ENCODE measurements at regions not wholly inside any gene's neighbourhood (a gene's known extent, or its start where the extent isn't known, plus 50 kb on each side); places are given as distances from the start of the nearest gene placed in this dataset.

DNA sequence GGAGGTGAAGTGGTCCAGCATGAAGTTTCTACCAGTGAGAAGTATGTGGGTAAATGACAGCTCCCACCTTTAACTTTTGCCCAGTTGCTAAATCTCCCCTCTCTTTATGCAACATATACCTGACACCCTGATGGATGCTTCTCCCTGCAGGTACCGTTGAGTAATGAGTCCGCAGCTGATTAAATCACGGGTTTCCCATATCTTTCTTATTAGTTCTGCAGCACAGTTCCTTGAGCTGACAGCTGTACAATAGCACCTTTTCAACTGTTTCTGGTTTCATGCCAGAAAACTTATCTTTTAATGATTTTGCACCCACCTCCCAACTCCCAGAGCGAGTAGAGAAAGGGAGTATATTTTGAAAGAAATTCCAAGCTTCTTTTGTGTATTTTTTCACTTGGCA, 161.0 kb upstream of the TUT7 start (continued):
- TF ChIP-seq, protein P1, sequence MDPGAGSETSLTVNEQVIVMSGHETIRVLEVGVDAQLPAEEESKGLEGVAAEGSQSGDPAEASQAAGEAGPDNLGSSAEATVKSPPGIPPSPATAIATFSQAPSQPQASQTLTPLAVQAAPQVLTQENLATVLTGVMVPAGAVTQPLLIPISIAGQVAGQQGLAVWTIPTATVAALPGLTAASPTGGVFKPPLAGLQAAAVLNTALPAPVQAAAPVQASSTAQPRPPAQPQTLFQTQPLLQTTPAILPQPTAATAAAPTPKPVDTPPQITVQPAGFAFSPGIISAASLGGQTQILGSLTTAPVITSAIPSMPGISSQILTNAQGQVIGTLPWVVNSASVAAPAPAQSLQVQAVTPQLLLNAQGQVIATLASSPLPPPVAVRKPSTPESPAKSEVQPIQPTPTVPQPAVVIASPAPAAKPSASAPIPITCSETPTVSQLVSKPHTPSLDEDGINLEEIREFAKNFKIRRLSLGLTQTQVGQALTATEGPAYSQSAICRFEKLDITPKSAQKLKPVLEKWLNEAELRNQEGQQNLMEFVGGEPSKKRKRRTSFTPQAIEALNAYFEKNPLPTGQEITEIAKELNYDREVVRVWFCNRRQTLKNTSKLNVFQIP (CRISPR knock-in tag; IDR thresholded peaks at IDR 0.05; ENCODE audit: borderline replicate concordance, low read depth): no peak
- TF ChIP-seq ZNF565 (CRISPR knock-in tag; conservative IDR thresholded peaks at IDR 0.05; ENCODE audit: low read depth) (no peak), GLIS3 (CRISPR knock-in tag; IDR thresholded peaks at IDR 0.05) (no peak), ARNTL (CRISPR knock-in tag; IDR thresholded peaks at IDR 0.05; ENCODE audit: borderline replicate concordance, low read depth) (no peak), ISL1 (CRISPR knock-in tag; IDR thresholded peaks at IDR 0.05) (no peak)

DNA sequence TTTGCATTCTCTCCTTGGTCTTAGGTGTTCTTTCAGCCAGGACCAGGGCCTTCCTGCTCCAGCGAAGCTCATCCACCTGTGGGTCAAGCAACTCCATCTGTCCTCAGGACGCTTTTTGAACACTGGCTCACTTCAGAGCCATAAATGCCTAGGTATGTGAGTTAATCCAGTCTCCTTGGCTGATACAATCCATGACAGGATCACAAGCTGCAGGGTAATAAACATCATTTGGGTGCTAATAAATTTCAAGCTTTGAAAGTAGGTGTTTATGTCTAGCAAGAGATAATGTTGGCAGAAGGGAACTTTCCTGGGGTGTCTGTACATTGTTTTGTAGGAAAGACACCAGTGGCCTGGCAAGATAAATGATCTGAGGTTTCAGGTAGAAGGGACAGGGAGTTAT, 159.2 kb upstream of the TUT7 start:
- no peak for ATAC-seq
- TF ChIP-seq TCF4 (CRISPR knock-in tag; IDR thresholded peaks at IDR 0.05; ENCODE audit: borderline replicate concordance) (no peak), ZFP3 (CRISPR knock-in tag; IDR thresholded peaks at IDR 0.05) (no peak), GLIS3 (CRISPR knock-in tag; IDR thresholded peaks at IDR 0.05) (no peak), ZNF8 (CRISPR knock-in tag; IDR thresholded peaks at IDR 0.05) (no peak), BACH2 (CRISPR knock-in tag; IDR thresholded peaks at IDR 0.05; ENCODE audit: borderline replicate concordance) (no peak)
- TF ChIP-seq, protein P2, sequence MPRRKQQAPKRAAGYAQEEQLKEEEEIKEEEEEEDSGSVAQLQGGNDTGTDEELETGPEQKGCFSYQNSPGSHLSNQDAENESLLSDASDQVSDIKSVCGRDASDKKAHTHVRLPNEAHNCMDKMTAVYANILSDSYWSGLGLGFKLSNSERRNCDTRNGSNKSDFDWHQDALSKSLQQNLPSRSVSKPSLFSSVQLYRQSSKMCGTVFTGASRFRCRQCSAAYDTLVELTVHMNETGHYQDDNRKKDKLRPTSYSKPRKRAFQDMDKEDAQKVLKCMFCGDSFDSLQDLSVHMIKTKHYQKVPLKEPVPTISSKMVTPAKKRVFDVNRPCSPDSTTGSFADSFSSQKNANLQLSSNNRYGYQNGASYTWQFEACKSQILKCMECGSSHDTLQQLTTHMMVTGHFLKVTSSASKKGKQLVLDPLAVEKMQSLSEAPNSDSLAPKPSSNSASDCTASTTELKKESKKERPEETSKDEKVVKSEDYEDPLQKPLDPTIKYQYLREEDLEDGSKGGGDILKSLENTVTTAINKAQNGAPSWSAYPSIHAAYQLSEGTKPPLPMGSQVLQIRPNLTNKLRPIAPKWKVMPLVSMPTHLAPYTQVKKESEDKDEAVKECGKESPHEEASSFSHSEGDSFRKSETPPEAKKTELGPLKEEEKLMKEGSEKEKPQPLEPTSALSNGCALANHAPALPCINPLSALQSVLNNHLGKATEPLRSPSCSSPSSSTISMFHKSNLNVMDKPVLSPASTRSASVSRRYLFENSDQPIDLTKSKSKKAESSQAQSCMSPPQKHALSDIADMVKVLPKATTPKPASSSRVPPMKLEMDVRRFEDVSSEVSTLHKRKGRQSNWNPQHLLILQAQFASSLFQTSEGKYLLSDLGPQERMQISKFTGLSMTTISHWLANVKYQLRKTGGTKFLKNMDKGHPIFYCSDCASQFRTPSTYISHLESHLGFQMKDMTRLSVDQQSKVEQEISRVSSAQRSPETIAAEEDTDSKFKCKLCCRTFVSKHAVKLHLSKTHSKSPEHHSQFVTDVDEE (CRISPR knock-in tag; IDR thresholded peaks at IDR 0.05): no peak

DNA sequence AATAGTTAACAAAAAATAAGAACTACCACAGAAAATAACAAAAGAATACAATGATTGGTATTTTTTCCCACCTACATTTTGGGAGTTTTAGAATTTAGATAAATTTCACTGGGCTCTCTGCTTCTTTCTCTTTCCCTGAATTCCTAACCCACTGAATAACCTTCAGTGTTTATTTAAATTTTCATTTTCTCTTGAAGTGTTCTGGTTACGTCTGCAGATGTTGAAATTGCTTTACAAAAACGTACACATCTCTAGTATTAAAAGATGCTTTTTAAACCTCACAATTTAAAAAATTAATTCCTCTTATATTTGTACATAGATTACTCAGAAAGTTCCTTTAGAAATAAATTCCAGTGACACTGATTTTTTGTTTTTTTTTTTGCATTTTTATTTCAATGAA, 158.7 kb upstream of the TUT7 start:
- TF ChIP-seq ZFP3 (CRISPR knock-in tag; IDR thresholded peaks at IDR 0.05) (no peak), ZNF70 (CRISPR knock-in tag; IDR thresholded peaks at IDR 0.05) (no peak), GLIS3 (CRISPR knock-in tag; IDR thresholded peaks at IDR 0.05) (no peak)
- TF ChIP-seq, protein P1 (CRISPR knock-in tag; IDR thresholded peaks at IDR 0.05; ENCODE audit: borderline replicate concordance, low read depth): no peak
- no peak for ATAC-seq

DNA sequence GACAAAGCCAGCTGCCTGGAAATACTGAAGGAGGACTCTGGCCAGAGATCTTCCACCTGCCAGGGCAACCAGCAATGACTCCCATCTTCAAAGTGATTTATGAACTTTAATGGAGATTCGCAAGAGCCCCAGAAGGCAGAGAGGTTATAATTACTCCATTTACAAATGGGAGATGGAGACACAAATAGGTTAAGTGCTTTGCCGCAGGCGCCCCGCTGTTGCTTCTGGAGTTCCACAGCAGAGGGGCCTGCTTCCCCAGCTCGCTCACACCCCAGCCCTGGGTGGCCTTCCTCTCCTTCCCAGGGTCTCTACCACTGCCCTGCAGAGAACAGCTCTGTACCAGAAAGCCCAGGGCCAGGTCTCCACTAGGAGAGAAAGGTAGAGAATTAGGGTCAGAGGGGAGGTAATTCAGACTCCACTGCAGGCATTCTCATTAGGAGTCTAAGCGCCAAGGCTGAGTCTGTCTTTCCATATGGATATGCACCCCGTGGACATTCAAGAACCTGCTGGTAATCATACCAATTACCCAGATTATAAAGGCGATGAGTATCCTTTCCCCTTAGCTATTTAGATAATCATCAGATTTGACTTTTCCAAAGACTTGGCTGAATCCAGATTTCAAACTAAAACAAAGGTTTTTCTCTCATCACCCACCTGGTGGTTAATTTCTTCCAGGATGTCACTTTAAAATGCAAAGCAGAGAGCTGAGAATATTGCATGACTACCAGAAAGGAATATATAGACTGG, 157.6 kb upstream of the TUT7 start:
- TF ChIP-seq, protein P2 (CRISPR knock-in tag; IDR thresholded peaks at IDR 0.05): peak; percentile 52; the same call in 1 of the 2 replicates
- no peak for TF ChIP-seq ARNTL (CRISPR knock-in tag; IDR thresholded peaks at IDR 0.05; ENCODE audit: borderline replicate concordance, low read depth)
- ATAC-seq: no peak; the same call in 2 of the 3 replicates

DNA sequence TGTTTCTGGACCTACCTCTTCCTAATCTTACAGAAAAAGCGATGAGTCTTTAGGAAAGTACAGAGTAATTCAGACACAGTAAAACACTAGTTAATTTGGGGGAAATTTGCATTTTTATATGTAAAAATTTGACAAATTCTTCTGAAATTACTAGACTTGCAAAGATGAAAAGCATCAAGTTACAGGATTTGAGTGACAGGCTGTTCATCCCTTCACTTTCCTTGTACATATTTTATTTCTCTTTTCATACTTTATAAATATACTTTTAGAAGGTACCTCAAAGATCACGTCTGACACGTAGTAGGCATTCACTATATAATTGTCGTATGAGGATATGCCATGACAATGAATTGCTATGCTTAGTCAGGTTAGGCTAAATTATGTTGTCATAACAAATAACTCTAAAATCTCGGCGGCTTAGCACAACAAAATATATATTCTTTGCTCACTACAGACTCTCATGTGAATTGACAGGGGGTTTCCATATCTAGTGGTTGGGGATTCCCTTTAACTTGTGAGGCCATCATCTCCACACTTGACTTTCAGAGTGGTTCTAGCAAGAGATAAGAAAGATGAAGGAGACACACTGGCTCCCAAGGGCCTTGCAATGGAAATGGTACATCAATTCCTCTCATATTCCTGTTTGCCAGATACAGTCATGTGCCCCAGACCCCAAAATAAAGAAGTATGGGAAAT, 154.1 kb upstream of the TUT7 start:
- no peak for TF ChIP-seq SNAI2 (CRISPR knock-in tag; IDR thresholded peaks at IDR 0.05)
- no peak for TF ChIP-seq TOX (CRISPR knock-in tag; IDR thresholded peaks at IDR 0.05; ENCODE audit: borderline replicate concordance)
- TF ChIP-seq, protein P3, sequence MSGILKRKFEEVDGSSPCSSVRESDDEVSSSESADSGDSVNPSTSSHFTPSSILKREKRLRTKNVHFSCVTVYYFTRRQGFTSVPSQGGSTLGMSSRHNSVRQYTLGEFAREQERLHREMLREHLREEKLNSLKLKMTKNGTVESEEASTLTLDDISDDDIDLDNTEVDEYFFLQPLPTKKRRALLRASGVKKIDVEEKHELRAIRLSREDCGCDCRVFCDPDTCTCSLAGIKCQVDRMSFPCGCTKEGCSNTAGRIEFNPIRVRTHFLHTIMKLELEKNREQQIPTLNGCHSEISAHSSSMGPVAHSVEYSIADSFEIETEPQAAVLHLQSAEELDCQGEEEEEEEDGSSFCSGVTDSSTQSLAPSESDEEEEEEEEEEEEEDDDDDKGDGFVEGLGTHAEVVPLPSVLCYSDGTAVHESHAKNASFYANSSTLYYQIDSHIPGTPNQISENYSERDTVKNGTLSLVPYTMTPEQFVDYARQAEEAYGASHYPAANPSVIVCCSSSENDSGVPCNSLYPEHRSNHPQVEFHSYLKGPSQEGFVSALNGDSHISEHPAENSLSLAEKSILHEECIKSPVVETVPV (CRISPR knock-in tag; IDR thresholded peaks at IDR 0.05): no peak
- no peak for TF ChIP-seq ZFP30 (CRISPR knock-in tag; IDR thresholded peaks at IDR 0.05)
- no peak for TF ChIP-seq ARNTL (CRISPR knock-in tag; IDR thresholded peaks at IDR 0.05; ENCODE audit: borderline replicate concordance, low read depth)
- TF ChIP-seq PPARA (CRISPR knock-in tag; IDR thresholded peaks at IDR 0.05; ENCODE audit: borderline replicate concordance): no peak
- TF ChIP-seq RARB (CRISPR knock-in tag; IDR thresholded peaks at IDR 0.05): no peak
- no peak for TF ChIP-seq ZC3H10 (CRISPR knock-in tag; IDR thresholded peaks at IDR 0.05)
- TF ChIP-seq, protein P2 (CRISPR knock-in tag; IDR thresholded peaks at IDR 0.05): no peak
- no peak for ATAC-seq
